NCI-H69 (cell line): ENCODE measurements at regions not wholly inside any gene's neighbourhood (a gene's known extent, or its start where the extent isn't known, plus 50 kb on each side); places are given as distances from the start of the nearest gene placed in this dataset.

Source experiments
- DNase-seq: peaks from one replicate; lab custom pipeline; 2025; lab: John Stamatoyannopoulos, UW

DNA sequence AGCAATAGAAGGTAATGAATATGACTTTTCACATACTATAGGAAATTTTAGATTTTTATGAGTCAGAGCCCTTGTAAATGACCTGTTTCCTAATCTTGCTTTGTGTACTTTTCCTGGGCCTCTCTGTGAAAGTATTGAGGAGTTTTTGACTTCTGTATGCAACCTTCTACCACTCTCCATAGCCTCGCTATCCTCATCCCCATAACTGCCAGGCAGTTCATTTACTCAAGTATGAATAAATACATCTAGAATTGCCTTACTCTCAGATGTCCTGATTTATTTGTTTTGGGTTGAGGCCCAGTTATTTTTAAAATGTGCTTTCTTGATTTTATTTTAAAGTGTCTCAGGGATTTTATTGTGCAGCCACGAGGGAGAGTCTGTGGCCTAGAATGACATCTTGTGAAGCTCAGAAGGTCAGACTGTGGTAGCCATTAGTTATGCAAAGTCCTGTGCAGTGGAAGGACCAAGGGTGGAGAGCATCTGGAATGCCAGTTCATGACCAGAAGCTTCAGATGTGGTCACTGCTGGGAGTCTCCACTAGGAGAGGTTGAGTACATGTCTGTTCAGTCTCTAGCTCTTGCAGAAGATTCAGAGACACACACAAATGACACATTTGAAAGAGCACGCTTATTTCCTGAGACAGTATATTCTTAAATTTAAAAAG, 346.2 kb upstream of the IMPG1 start:
- DNase-seq, result no peak

DNA sequence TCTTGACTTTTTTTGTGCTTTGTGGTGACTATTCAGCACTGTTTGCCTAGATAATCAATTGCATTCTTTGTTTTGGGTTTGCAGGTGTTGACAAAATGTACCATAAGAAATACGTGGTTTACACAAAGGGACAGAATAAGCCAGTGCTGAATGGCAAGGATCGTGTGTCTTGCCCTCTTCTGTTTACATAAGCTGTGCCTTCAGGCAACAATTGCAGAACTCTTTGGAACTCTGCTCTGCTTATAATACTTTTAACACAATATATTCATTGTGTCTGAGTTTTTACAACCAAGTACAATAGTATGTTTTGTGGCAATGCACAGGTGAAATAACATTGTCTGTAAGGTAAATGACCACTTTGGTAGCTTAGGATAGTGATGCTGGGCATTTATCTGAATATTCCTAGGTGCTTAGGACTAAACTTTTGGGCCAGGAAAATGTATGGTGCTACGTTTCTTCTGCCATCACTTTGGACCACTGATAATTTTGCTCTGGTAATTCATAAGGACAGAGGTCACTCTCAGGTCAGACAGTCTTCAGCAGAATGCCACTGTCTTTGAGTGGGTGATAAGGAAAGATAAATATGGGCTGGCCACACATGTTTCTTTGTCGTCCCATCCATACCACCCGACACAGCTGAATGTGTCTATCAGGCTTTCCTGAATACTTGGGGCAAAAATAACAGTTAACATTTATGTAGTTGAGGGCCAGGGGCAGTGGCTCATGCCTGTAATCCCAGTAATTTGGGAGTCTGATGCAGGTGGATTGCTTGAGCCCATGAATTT, 344.6 kb upstream of the IMPG1 start:
- peak; percentile 72 for DNase-seq

DNA sequence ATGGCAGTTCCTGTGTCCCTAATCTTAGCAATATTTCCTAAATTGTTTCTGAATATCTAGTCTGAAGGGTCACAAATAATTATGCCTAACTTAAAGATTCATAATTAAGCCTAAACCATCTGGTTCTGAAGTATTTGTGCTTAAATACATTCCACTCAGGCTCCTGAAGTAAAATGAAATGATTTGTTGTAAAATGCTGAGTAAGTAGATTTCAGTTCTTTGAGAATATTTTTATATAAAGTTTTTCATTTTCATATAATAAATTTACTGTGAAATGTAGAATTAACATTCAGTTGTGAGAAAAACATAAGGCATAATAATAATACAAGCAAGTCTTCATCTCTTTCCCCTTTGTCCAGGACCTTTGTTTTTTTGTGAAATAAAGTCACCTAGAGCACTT, 330.6 kb upstream of the IMPG1 start:
- DNase-seq, result no peak

DNA sequence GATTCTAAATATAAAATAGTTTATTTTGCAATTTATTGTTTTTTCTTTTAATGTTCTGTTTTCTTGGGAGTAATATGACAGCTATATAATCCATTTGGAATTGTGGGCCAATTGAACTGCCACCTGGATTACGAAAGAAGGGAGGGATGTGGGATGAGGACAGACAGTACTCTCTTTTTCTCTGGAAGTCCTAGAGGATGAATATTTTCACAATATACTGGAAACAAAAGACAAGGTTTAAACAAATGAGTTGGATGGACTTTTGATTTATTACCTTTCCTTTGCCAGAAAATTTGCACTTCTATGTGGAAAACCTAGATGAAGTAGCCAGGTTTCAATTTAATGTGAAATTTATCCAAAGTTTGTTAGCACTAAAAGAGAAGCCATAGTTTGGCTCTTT, 325.5 kb upstream of the IMPG1 start:
- no peak for DNase-seq

DNA sequence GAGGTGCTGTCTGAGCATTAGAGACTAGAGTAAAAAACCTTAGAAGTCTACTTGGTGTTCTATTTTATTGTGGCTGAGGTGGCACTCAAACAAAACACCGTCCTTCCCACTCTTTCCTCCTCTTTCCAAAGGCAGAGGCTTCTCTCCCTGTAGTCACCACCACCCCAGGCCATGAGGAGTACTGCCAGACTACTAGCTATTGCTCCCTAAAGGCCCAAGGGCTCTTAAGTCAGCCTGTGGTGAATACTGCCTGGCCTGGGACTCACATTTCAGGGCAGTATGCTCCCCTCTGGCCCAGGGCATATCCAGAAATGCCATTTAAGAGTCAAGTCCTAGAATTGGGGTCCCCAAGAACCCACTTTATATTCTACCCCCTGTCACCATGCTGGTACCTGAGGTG, 309.7 kb upstream of the IMPG1 start:
- DNase-seq, result no peak

DNA sequence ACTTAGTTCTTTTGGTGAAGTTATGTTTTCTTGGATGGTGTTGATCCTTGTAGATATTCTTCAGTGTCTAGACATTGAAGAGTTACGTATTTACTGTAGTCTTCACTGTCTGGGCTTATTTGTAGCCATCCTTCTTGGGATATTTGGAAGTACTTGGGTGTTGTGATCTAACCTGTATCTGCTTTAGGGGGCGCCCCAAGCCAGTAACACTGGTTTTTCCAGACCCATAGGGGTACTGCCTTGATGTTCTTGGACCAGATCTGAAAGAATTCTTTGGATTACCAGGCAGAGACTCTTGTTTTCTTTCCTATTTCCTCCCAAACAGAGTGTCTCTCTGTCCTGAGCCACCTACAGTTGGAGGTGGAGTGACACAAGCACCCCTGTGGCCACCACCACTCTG, 309.1 kb upstream of the IMPG1 start:
- no peak for DNase-seq

DNA sequence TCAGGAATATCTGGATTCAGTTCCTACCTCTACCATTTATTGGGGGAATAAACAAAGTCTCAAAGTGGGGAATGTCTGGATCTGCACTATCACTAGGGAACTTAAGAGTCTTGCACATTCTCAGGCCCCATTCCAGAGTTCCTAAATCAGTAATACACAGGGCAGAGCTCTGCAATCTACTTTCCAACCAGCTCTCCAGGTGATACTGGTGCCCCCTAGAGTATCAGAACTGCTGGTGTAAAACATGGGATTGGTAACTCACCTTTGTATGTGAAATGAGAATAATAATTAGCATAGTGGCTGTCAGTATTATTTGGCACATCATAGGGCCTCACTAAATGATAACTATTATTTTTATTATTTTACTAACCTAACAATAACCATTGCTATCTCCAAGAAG, 278.8 kb upstream of the IMPG1 start:
- DNase-seq, result peak; percentile 71

DNA sequence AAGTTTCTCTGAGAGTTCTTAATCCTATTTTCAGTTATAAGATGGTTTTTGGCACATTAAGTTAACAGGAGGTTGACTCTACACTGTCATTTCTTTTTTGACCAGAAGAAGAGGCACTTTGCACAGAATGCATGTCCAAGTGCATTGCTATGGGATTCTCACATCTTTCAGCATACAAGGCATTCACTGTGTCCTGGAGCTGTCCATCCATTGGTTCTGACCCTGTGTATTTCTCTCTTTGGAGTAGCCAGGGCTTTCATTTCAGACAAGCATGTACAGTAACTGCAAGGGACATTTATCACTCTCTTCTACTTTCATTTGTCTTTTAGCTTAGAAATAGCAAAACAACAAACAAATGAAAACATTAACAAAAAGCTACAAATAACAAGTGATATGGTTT, 275.1 kb upstream of the IMPG1 start:
- no peak for DNase-seq

DNA sequence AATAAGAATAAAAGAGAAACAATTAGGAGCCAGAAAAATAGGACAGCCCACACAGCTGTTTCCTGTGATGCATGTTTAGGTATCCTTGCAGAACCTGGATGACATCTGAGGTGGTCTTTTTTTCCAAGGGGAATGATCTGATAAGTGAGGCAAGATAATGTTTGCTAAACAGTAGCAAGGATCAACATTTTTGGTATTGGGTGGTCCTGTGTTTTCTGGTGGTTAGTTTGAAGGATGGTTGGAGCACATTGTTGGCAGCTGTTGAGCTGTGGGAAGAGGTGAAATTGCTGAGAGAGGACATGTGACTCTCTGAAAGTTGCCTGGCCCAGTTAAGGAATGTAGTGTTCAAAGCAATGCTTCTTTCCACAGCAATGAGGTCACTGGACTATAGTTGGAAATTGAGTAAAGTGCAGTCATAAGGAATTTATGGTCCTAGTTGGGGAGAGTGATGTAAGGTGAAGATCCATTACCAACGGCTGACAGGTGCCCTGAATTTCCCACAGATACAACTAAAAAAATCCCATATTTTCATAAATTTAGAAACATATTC, 270.2 kb upstream of the IMPG1 start:
- no peak for DNase-seq

DNA sequence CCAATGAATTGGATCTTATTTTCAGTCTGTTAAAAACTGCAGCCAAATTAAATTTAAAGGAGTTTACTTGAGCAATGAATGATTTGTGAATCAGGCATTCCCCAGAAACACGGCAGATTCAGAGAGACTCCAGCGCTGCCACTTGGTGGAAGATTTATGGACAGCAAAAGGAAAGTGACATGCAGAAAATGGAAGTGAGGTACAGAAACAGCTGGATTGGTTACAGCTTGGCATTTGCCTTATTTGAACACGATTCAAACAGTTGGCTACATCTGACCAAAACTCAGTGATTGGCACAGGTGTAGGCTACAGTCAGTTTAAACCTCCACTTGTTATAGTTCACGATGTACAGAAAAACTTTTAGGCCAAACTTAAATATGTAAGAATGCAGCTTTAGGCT, 257.6 kb upstream of the IMPG1 start:
- peak; percentile 6 for DNase-seq

DNA sequence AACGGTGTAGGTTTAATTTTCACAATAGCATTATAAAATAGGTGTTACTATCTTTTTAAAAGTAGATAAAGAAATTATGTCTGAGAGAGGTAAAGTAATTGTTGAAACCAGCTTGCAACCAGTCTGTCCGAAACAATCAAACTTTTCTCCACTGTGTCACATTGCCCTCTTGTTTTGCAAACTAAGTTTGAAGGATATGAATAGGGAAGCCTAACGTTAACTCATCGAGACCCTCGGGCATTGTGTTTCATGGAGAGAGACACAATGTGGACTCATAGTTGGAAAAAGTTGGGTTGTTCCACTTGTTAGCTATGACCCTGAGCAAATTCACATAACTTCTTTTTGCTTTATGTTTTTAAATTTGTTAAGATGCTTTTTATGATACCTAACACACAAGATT, 254.4 kb upstream of the IMPG1 start:
- no peak for DNase-seq
